ENCODE measurements at regions not wholly inside any gene's neighbourhood (a gene's known extent, or its start where the extent isn't known, plus 50 kb on each side); places are given as distances from the start of the nearest gene placed in this dataset.

DNA sequence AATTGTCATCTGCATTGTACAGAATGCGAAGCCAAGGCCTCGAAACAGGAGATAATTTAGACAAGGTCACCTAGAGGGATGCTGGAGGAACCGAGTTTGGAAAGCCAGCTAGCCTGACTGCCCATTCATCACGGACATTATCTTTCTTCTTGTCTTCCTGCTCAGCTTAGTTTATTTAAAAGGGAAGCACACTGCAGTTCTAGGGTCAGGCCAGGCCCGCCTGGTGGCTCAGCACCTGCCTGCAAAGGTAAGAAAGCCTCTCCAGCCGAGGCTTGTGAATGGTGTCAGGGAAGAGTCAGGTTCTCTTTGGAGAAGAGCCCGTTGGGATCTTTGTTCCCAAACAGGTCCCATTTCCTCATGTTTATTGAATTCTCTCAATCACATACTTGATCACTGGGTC, 246.5 kb downstream of the BLID start:
- TF ChIP-seq, protein P1, sequence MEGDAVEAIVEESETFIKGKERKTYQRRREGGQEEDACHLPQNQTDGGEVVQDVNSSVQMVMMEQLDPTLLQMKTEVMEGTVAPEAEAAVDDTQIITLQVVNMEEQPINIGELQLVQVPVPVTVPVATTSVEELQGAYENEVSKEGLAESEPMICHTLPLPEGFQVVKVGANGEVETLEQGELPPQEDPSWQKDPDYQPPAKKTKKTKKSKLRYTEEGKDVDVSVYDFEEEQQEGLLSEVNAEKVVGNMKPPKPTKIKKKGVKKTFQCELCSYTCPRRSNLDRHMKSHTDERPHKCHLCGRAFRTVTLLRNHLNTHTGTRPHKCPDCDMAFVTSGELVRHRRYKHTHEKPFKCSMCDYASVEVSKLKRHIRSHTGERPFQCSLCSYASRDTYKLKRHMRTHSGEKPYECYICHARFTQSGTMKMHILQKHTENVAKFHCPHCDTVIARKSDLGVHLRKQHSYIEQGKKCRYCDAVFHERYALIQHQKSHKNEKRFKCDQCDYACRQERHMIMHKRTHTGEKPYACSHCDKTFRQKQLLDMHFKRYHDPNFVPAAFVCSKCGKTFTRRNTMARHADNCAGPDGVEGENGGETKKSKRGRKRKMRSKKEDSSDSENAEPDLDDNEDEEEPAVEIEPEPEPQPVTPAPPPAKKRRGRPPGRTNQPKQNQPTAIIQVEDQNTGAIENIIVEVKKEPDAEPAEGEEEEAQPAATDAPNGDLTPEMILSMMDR (conservative IDR thresholded peaks at IDR 0.05; ENCODE audit: low read length), result no peak
- no peak for TF ChIP-seq EZH2phosphoT487 (IDR thresholded peaks at IDR 0.05; ENCODE audit: borderline replicate concordance, low read depth, low read length)
